ENCODE measurements at regions not wholly inside any gene's neighbourhood (a gene's known extent, or its start where the extent isn't known, plus 50 kb on each side); places are given as distances from the start of the nearest gene placed in this dataset.

DNA sequence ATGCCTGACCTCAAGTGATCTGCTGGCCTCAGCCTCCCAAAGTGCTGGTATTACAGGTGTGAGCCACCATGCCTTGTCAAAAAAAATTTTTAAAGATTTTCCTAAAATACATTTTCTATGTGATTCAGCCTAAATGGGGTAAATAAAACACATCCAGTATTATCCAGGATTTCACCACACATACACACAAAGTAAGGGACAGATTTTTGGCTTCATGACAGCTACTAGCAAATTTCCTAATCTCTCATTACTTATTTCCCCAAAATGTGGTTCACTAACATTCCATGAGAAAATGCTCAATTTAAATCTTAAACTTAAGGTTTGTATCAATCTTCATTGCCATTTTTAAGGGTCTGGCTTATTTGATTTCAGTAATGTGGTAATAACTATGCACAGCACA is 348.5 kb upstream of the INTU start:
- intact Hi-C loops (cut with micrococcal nuclease), result no loop called here
- Histone ChIP-seq H3K9ac (replicated peaks; ENCODE audit: extremely low read depth, insufficient read depth, low read length) (no peak overlapping the region), H3K4me1 (ENCODE audit: control insufficient read depth, extremely low read depth, insufficient read depth, low read length) (no peaks in the 10 kb centered on the region), H3K9me3 (replicated peaks; ENCODE audit: control insufficient read depth, insufficient read depth, low read length) (no peaks in the 10 kb centered on the region), H3K27ac (ENCODE audit: insufficient read depth, low read depth, low read length) (no peak overlapping the region), H3K36me3 (ENCODE audit: control insufficient read depth in 2 of 2, extremely low read depth in 1 of 2, insufficient read depth in 2 of 2, low read length in 2 of 2) (no peaks in the 10 kb centered on the region), H3K4me2 (ENCODE audit: insufficient read depth, low read length) (no peak overlapping the region), H3K27me3 (ENCODE audit: control insufficient read depth in 2 of 2, insufficient read depth in 2 of 2, low read length in 2 of 2) (no peaks in the 10 kb centered on the region), H2AFZ (ENCODE audit: low read depth, low read length) (no peak overlapping the region), H3K9me1 (replicated peaks; ENCODE audit: control insufficient read depth, extremely low read depth, insufficient read depth, low read length) (no peaks in the 10 kb centered on the region), H4K20me1 (replicated peaks; ENCODE audit: control insufficient read depth, extremely low read depth, insufficient read depth, low read length) (no peaks in the 10 kb centered on the region), H3K79me2 (ENCODE audit: control insufficient read depth, insufficient read depth, low read length) (no peaks in the 10 kb centered on the region), H3K4me3 (replicated peaks in 1 of 3; ENCODE audit: insufficient read depth in 1 of 3, low read depth in 1 of 3, low read length in 3 of 3) (no peak overlapping the region)
- FAIRE-seq, result no peak
- no peak for DNase-seq (ENCODE audit: low read depth, low spot score)
- dilution Hi-C loops (cut with MboI; ENCODE audit: extremely low pct_ligation_motif_present, low sequenced_read_pairs), result no loop called here
- ChIA-PET POLR2A (no interaction called here), CTCF (no interaction called here)
- no TSS peak for BruUV-seq (replicated peaks)
- TF ChIP-seq, protein P1, sequence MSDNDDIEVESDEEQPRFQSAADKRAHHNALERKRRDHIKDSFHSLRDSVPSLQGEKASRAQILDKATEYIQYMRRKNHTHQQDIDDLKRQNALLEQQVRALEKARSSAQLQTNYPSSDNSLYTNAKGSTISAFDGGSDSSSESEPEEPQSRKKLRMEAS (IDR thresholded peaks at IDR 0.05; ENCODE audit: insufficient read depth, insufficient read length), result no peak
- TF ChIP-seq POLR2AphosphoS5 (IDR thresholded peaks at IDR 0.05; ENCODE audit: insufficient read depth, low read depth, low read length), result no peak
- TF ChIP-seq GATA2 (IDR thresholded peaks at IDR 0.05; ENCODE audit: insufficient read depth, insufficient read length, low read depth, low read length), result no peak
- TF ChIP-seq POLR2A (IDR thresholded peaks at IDR 0.05; ENCODE audit: low read depth, low read length), result no peak
- TF ChIP-seq FOS (IDR thresholded peaks at IDR 0.05; ENCODE audit: borderline replicate concordance, insufficient read depth, low read length), result no peak
- TF ChIP-seq JUN (IDR thresholded peaks at IDR 0.05; ENCODE audit: borderline replicate concordance, insufficient read depth, insufficient read length, low read depth), result no peak
- TF ChIP-seq MYC (IDR thresholded peaks at IDR 0.05; ENCODE audit: low read depth, low read length), result no peak
- TF ChIP-seq, protein P2, sequence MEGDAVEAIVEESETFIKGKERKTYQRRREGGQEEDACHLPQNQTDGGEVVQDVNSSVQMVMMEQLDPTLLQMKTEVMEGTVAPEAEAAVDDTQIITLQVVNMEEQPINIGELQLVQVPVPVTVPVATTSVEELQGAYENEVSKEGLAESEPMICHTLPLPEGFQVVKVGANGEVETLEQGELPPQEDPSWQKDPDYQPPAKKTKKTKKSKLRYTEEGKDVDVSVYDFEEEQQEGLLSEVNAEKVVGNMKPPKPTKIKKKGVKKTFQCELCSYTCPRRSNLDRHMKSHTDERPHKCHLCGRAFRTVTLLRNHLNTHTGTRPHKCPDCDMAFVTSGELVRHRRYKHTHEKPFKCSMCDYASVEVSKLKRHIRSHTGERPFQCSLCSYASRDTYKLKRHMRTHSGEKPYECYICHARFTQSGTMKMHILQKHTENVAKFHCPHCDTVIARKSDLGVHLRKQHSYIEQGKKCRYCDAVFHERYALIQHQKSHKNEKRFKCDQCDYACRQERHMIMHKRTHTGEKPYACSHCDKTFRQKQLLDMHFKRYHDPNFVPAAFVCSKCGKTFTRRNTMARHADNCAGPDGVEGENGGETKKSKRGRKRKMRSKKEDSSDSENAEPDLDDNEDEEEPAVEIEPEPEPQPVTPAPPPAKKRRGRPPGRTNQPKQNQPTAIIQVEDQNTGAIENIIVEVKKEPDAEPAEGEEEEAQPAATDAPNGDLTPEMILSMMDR (IDR thresholded peaks at IDR 0.05; ENCODE audit: extremely low read depth in 1 of 2, insufficient read depth in 1 of 2, low read depth in 1 of 2, low read length in 2 of 2), result no peak
- no peak for TF ChIP-seq EZH2 (IDR thresholded peaks at IDR 0.05; ENCODE audit: borderline replicate concordance, low read depth, low read length, severe bottlenecking)
